Prostate gland (tissue), 2 donors: ENCODE measurements at regions not wholly inside any gene's neighbourhood (a gene's known extent, or its start where the extent isn't known, plus 50 kb on each side); places are given as distances from the start of the nearest gene placed in this dataset.

Experiments
- POLR2AphosphoS5 ChIP-seq: sonication (generic); formaldehyde crosslinking; IDR thresholded peaks from one replicate; pipeline ENCODE4 v1.6.1; 2017; ENCODE audit warnings: antibody characterized with exemption
- TF ChIP-seq, protein P1 (sequence below), 4 experiments: fragments of 200-600 bp in 2 of 4; fragments of 450-650 bp in 2 of 4; sonication (generic) in 2 of 4; IDR thresholded peaks; 1 replicate in 3 of 4; 2 replicates in 1 of 4; pipeline ENCODE4 v1.5.1; 2016 to 2019; ENCODE audit warnings: antibody characterized with exemption in 4 of 4, mild to moderate bottlenecking in 2 of 4, moderate library complexity in 2 of 4

- TF ChIP-seq POLR2AphosphoS5 = no peak
- TF ChIP-seq, protein P1, sequence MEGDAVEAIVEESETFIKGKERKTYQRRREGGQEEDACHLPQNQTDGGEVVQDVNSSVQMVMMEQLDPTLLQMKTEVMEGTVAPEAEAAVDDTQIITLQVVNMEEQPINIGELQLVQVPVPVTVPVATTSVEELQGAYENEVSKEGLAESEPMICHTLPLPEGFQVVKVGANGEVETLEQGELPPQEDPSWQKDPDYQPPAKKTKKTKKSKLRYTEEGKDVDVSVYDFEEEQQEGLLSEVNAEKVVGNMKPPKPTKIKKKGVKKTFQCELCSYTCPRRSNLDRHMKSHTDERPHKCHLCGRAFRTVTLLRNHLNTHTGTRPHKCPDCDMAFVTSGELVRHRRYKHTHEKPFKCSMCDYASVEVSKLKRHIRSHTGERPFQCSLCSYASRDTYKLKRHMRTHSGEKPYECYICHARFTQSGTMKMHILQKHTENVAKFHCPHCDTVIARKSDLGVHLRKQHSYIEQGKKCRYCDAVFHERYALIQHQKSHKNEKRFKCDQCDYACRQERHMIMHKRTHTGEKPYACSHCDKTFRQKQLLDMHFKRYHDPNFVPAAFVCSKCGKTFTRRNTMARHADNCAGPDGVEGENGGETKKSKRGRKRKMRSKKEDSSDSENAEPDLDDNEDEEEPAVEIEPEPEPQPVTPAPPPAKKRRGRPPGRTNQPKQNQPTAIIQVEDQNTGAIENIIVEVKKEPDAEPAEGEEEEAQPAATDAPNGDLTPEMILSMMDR (IDR thresholded peaks at IDR 0.05) = no peak
Measured at GRCh38 chr17:77493901-77494663, 353.3 kb downstream of the SEC14L1 start.
